Myocyte (in vitro differentiated cells): ENCODE measurements at regions not wholly inside any gene's neighbourhood (a gene's known extent, or its start where the extent isn't known, plus 50 kb on each side); places are given as distances from the start of the nearest gene placed in this dataset.
A peak's percentile ranks its signal among the peaks of the same experiment; 100 is the strongest.
"Not testable (repeated sequence)": the region's sequence is repeated elsewhere in the genome, so short reads cannot be mapped to it uniquely, and the experiment has no call there.

Experiments
- DNase-seq: peaks from one replicate; pipeline ENCODE4 v3.0.0-alpha.2; 2012; ENCODE audit warnings: low read depth

DNA sequence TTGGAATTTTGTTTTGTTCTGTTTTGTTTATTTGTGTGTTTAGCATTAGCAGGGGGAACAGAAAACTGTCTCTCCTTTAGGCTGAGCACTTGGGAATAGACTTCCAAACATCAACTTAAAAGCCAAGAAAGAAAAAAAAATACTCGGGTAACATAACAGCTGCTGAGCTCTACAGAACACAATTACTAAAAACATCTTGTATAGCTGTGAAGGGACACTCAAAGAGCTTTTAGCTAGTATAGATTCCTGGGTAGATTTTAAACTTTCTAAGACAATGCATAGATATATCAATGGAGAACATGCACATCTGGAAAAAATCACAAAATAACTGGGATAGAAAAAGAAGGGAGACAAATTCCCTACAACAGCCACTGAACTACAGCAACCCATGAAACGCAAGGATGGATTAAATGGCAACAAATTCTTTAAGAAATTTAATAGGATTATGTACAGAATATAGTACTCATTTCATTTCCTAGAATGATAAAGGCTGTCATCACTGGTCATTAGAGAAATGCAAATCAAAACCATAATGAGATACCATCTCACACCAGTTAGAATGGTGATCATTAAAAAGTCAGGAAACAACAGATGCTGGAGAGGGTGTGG is 174.3 kb upstream of the KRR1 start:
- DNase-seq: no peak

GRCh38 chr12:75684678-75685616 is 173.5 kb upstream of the KRR1 start:
- DNase-seq: no peak

- DNase-seq: not testable (repeated sequence)
Observed at GRCh38 chr12:75683995-75684586, 172.7 kb upstream of the KRR1 start.

GRCh38 chr12:75683220-75683619 is 171.8 kb upstream of the KRR1 start:
- DNase-seq: no peak

DNA sequence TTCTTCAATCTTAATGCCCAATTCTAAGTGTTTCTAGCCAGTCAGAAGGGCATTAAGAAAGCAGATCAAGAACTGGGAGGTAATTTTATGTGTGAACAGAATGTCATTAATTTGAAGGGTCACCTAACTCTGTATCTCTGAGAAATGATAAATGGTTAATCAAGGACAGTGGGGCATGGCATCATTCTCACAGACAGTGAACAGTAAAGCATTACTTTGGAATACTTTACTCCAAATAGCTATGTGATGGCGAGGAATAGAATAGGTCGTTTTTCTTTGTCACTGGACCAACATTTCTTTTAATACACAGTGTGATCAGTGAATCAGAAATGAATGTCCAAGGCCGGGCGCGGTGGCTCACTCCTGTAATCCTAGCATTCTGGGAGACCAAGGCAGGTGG is 166.1 kb upstream of the KRR1 start:
- no peak for DNase-seq

DNA sequence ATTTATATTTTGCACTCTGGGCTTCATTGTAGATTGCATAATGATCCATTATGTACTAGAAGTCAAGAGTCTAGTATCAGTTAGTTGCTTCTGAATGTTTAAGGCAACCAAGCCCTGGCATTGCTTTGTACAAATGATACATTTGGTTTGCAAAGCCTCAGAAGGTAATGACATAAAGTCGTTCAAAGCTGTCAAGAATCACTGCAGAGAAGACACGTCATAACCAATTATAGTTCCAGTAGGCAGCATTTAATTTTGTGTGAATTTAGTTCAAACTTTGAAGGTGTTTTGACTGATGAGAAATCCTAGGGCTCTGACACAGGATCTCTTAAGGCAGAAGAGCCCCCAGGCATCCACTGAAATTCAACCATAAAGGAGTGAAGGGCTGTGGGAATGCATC is 163.0 kb upstream of the KRR1 start:
- DNase-seq: no peak

- peak; percentile 43 for DNase-seq
Observed at GRCh38 chr12:75672200-75672599, 160.8 kb upstream of the KRR1 start.

- no peak for DNase-seq
Observed at GRCh38 chr12:75670216-75670615, 158.8 kb upstream of the KRR1 start.

- DNase-seq: peak; percentile 27
Observed at GRCh38 chr12:75666939-75667334, 155.5 kb upstream of the KRR1 start.

DNA sequence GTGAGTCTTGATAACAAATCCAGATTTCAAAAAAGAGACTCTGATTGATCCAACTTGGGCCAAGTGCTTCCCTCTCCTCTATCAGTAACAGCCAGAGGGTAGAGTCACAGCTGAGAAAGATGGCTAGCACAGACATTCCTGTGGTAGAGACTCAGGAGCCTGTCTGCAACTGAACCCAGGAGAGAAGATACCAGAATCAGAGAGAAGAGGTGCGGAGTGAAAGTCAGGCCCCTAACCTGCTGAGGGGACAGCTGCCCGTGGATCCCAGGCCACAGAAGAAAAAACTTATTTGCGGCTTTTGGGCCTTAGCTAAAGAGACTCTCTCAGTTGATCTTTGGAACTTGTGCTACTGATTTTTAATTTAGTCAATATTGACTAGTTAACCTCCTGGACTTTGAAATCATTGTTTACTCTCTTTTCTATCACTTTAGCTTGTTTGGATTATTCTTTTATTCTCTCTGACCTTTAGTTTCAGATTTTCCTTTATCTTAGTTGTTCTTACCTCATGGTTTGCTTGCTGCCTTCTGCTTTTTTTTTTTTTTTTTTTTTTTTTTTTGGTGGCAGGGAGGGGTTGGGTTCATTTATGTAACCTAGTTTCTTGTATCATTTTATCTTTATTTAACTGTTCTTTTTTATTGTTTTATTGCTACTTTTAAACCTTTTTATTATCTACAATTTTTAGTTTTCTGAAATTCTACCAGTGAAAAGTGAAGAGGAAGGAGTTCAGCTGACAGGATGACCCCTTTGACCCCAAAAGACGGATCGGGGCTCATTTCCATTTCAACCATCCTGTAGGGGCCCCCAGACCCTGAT is 154.9 kb upstream of the KRR1 start:
- DNase-seq: peak; percentile 78

GRCh38 chr12:75665216-75665615 is 153.8 kb upstream of the KRR1 start:
- DNase-seq: no peak

DNA sequence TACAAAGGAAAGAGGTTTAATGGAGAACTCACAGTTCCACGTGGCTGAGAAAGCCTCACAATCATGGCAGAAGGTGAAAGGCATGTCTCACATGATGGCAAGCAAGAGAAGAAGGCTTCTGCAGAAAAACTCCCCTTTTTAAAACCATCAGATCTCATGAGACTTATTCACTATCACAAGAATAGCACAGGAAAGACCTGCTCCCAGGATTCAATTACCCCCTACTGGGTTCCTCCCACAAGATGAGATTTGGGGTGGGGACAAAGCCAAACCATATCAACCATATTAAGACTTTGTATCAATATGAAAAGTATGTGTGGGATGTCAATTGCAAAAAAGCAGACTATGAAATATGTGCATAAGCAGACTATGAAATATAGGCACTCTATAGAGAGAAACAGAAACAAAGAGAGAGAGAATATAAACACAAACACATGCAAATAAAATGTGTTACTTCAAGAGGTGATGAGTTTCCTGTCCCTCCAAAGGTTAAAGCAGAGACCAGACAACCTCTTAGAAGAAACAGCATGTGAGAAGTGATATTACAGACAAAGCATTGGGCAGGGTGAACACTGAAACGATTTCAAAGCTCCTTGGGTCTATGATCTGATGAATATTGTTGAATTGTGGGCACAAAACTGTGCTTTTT is 151.2 kb upstream of the KRR1 start:
- DNase-seq: peak; percentile 42

DNA sequence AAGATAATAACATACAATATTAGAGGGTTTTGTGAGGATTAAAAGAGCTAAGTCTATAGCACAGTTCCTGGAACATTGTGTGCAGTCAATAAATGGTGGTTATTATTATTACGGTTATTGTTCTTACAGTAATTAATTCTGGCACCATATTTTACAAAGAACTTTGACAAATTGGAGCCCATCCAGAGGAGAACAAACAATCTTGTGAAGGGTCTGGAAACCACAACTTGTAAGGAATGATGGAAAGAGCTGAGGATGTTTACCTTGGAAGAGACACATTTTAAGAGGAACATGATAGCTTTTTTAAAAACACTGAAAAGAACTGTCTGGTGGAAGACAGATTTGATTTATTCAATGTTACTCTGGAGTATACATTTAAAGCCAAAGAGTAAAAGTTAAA is 150.5 kb upstream of the KRR1 start:
- peak; percentile 18 for DNase-seq

DNA sequence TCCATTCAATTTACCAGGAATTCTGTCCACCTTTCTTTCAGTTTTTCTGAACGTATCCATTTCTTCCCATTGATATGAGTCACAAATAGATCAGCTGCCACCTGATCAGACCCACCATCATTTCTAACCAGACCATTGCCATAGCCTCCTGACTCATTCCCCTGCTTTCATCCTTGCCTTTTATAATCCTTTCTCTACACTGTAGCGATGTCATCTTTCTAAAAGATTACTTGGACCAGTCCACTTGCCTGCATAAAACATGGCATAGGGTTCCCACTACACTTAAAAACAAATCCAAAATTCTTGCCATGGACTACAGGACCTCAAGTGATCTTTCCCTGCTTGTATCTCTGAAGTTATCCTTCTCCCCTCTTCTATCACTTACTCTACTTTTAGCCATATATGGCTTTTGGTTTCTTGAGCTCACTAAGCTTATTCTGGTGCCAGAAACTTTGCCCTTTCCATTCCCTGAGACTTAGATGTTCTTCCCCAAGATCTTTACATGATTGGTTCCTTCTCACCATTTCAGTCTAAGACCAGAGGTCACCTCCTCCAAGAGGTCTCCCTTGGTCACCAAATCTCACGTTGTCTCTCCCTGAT is 149.5 kb upstream of the KRR1 start:
- peak; percentile 60 for DNase-seq

DNA sequence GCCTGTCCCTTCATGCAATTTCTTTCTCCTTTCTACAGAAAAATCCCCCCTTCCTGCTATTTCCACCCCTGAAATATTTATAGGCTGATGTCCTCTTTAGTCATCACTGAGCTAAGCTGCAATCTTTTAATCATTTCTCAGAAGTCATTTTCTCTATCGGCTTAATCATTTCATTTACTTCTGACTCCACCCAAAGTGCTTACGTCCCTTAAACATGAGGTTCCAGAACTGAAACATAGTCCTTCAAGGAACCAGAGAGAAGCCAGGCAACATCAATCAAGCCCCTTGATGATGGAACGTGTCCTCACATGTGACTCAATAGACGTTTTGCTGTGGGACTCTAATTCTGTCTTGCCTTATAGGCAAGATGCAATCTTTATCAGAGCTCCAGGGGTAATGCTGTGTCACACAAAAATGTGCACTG is 148.7 kb upstream of the KRR1 start:
- peak; percentile 32 for DNase-seq

DNA sequence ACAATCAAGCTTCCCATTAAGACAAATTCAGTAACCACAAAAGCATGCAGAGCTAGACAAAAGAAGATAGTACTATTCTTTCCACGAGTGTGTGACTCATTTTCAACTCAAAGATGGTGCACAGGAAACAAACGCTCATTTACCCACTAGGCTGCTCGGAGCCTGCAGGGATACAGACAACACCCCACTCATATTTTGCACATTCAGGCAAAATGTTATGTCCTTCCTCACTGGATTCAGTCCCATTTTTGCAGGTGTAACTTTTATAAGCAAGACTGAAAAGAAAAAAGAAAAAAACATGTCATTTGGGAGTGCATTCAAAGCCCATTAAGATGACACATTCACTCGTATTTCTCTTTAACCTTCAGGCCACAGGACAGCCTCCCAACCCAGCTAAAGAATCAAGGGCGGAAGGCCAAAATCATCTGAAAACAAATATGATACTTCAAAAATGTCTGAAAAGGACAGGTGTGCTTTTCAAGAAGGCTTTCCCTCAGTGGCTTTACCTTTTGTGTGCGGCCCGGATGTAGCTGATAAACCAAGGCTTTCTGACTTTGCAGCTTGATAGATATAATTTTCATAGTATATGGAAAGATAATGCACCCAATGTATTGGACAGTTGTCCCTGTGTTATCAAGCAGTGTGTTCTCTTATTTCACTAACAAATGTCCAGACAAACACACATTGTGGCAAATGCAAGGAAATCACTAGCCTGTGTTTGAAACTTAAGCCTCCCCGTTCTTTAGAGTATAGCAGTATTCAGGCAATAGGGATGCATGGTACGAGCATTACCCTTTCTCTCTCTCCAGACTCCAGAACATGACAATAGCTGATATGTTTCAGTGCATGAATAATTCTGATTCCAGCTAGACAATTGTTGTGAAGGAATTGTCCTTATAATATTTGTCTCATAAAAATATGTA is 147.8 kb upstream of the KRR1 start:
- DNase-seq: peak; percentile 74

DNA sequence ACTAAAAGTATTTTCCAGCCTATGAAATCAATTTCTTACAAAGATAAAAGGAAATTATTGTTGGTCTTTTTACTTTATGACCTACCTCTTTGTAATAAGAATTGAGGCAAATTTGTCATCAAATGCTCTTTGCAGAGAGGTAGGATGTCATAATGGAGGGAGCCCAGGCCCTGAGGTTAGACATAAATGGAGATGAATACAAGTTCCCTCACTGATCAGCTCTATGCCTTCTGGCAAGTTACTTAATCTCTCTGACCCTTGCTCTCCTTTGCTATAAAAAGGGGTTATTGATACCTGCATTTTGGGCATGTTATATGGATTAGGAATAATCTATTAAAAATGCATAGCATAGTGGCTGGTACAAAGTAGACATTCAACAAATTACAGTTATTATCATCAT is 146.9 kb upstream of the KRR1 start:
- DNase-seq: peak; percentile 3

DNA sequence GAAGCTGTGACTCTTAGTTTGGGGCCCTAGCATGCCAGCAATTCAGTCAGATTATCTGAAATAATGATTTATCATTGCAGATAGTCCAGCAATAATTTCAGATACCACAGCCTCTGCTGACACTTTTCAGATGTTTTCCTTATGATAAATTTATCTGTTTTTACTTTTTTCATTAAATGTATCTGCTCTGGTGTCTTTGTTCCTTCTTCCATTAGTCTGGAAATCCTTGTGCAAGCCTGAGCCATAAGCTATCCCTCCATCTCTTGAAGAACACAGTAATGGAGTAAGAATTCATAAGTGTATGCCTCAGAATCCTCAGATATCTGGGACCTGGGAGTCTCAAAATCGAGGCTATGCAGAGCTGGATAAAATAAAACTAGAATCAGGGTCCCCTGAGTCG is 146.4 kb upstream of the KRR1 start:
- peak; percentile 2 for DNase-seq

DNA sequence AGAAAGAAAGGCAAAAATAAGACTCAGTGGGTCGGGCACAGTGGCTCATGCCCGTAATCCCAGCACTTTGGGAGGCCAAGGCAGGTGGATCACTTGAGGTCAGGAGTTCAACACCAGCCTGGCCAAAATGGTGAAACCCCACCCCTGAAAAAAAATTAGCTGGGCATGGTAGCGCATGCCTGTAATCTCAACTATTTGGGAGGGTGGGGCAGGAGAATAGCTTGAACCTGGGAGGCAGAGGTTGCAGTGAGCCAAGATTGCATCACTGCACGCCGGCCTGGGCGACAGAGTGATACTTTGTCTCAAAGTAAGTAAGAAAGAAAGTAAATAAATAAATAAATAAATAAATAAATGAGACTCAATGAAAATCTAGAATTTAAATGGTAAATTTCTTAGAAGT is 145.9 kb upstream of the KRR1 start:
- DNase-seq: peak; percentile 13
